GM18499 (cell line): ENCODE measurements at regions not wholly inside any gene's neighbourhood (a gene's known extent, or its start where the extent isn't known, plus 50 kb on each side); places are given as distances from the start of the nearest gene placed in this dataset.

Experiments used
- ATAC-seq: cut with Tn5 transposase; IDR thresholded peaks from one replicate; pipeline ENCODE4 v1.9.1; 2021; ENCODE audit warnings: moderate number of reproducible peaks; ENCODE audit not compliant: insufficient read depth, unreplicated experiment

DNA sequence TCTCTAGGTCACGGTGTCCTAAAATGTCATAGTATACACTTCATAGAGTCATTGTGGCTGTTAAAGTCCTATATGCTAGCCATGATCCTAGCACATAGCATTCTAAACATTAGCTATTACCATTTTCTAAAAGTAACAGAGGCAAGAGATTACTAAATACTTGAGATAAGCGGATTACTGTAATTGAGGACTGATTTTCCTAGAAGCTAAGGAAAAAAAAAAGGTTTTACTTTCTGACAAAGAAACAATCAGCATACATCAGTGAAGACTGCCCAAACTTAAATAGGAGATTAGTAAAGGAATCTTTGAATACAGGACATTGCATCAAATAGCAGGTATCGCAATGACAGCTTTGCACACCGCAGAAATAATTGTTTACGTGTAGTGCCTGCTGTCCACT is 91.3 kb upstream of the HNRNPU start:
- no peak for ATAC-seq

GRCh38 chr1:244954359-244954758 is 90.0 kb upstream of the HNRNPU start:
- ATAC-seq: no peak

- ATAC-seq: no peak
Measured at GRCh38 chr1:244953901-244954300, 89.6 kb upstream of the HNRNPU start.

GRCh38 chr1:244952940-244953339 is 88.6 kb upstream of the HNRNPU start:
- ATAC-seq: peak; percentile 54

DNA sequence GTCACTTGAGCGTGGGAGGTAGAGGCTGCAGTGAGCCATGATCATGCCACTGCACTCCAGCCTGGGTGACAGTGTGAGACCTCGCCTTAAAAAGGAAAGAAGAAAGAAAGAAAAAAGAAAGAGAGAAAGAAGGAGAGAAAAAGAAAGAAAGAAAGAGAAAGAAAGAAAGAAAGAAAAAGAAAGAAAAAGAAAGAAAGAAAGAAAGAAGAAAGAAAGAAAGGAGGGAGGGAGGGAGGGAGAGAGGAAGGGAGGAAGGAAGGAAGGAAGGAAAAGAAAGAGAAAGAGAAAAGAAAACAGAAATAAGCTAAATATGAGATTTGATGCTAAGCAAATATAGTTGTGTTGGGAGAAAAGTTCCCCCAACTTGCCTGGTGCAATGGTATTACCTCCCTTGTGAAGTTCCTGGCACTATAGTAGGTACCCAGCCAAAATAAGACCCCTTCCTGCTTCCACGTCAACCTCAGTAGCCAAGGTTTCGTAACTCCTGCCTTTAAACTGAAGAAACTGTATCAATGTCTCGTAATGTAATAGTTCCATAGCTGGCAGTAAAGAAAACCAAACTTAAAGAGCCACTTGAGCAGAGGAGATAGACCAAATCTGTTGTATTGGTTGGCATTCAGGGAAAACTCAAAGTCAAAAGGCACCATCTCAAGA is 88.1 kb upstream of the HNRNPU start:
- no peak for ATAC-seq

- no peak for ATAC-seq
Measured at GRCh38 chr1:244948416-244948815, 84.1 kb upstream of the HNRNPU start.

GRCh38 chr1:244945109-244945671 is 80.8 kb upstream of the HNRNPU start:
- ATAC-seq: peak; percentile 65

- ATAC-seq: peak; percentile 66
Measured at GRCh38 chr1:244941121-244941520, 76.8 kb upstream of the HNRNPU start.

DNA sequence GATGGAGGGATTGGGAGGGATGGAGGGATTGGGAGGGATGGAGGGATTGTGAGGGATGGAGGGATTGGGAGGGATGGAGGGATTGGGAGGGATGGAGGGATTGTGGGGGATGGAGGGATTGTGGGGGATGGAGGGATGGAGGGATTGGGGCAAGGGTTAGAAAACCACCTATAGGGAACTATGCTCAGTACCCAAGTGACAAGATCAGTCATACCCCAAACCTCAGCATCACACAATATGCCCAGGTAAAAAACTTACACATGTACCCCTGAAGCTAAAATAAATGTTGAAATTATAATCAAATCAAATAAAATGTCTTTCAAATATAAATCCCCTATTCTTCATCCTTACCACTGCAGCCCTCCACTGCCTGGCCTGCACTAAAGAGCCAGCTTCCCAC is 72.8 kb upstream of the HNRNPU start:
- no peak for ATAC-seq

DNA sequence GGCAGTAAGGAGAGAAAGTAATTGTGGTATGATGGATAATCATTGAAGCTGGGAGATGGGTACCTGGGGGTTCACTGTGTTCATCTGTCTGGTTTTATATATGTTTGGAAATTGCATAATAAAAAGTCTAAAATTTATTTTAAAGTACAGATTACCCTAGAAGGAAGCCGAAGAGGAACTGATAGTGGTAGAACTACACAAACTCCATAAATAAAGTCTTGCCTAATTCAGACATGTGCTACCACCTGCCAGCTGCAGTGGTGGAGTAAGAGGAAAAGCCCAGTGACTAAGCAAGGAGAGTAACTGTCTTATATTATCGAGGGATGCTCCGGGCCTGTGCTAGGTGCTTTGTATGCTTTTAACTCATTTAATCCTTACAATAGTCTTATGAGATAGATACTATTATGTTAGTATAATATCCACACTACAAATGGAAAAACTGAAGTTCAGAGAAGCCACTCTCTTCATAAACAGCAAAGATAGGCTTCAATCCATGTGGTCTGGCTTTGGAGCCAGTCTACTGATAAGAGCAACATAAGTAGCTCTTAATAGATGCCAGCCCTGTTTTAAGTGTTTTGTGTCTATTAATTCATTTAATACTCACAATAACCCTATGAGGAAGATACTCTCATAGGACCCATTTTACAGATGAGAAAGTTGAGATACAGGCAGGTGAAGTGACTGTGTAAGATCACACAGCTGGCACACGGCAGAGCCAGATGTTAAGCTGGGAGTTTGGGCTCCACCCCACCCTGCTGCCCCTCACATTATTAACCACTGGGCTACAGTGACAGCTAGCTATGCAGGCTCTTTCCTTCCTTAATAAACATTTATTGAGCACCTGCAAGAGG is 56.8 kb upstream of the HNRNPU start:
- ATAC-seq: no peak

DNA sequence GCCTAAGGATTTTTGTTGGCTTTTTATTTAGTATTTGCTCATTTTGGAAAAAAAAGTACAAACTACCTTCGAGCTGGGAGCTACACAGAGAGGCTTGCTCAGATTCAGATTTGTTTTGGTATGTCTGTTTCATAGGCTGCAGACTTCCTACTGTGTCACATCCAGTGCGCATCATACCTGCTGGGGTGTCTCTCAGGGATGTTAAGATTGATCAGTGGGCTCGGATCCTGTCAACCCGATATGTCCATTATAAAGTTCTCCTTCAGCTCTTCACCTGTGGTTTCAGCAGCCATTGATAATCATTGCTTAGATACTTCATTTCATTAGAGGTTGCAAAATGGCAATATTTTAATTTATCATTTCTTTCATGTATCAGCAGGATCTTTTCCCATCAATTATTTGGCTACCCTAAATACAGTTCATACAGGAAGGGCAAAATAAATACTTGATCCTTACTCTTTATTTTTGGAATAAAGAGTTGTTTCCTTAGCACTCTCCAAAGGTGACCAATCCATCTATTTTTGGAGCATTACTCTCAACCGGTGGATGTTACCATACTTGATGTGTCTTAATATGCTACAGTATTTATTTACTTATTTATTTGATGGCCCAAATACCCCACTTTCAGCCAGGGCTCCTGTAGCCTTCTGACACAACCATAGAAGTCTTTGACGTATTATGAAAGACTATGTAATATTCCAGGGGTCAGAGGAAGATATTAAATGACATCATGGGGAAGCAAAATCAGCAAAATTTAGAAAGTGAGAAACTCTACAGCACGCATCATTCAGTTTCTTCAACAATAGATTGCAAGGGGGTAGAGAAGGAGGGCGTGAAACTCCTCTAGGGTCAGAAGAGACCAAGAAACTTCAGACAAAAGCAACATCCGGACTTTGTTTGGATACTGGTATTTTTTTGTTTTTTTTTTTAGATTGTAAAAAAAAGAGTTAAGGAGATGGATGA is 55.3 kb upstream of the HNRNPU start:
- no peak for ATAC-seq

- no peak for ATAC-seq
Measured at GRCh38 chr1:244918421-244919319, 54.3 kb upstream of the HNRNPU start.

DNA sequence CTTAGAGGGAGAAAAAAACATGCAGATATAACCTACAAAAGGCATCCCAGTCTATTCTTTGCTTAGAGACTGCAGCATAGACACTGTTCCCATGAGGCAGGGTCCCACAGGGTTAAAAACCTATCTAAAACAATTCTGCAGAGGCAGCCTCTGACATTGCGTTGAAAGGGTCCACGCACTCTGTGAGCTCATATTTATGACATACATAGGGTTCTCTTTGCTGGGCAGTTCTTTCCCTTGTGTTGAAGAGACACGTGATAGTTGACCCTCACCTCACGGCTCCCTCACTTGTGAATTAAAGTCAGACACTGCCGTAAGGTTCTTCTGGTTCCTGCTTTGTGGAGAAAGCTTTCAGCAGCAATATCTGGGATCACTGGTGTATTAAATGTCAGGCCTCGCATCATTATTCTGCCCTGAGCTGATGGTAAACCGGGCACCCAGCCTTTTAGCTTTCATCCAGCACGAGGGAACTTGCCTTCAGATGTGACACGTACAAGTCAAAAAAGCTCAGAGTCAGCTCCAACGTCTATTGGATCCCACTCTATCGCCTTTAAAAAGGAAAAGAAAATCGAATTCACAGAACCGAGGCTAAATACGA is 52.8 kb upstream of the HNRNPU start:
- ATAC-seq: no peak

GRCh38 chr1:244915736-244916135 is 51.4 kb upstream of the HNRNPU start:
- ATAC-seq: no peak

DNA sequence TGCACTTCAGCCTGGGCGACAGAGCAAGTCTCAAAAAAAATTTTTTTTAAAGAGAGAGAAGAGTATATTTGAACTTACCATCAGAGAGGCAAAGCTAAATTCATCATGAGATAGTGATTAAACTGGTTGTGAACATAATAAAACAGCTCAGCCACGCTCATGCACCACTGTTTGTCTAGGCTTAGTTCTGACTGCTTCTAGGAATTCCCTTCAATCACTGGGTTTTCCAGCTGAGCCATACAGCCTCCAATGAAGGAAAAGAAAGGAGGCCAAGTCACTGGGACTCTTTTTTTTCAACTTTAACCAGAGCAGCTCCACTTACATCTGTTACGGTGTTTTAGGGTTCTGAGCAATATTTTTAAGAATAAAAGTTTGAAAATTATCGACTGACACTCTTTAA is 50.4 kb upstream of the HNRNPU start:
- ATAC-seq: no peak
